ENCODE measurements at regions not wholly inside any gene's neighbourhood (a gene's known extent, or its start where the extent isn't known, plus 50 kb on each side); places are given as distances from the start of the nearest gene placed in this dataset.

DNA sequence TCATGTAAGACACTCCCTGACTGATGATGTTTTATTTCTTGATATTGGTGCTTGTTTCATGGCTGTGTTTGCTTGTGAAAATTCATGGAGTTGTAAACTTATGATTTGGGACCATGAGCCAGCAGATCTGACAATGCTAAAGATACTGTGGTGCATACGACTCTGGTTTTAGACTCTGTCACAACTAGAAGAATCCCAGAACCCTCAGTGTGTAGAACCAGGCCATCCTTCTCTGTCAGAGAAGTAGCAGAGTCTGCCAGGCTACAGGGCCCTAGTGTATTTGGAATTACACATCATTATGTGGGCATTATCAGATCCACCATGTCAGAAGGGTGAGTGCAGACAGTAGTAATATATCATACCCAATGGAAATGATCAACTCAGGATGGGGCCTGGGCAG, 209.8 kb upstream of the POU2AF2 start:
- Mint-ChIP-seq H3K36me3 (ENCODE audit: insufficient read depth, unreplicated experiment) (no peaks in the 10 kb centered on the region), H3K27ac (ENCODE audit: low read depth, unreplicated experiment) (no peak overlapping the region), H3K4me1 (ENCODE audit: insufficient read depth, unreplicated experiment) (no peaks in the 10 kb centered on the region), H3K9me3 (ENCODE audit: unreplicated experiment) (peaks cover 6% of the 10 kb centered on the region), H3K4me3 (ENCODE audit: unreplicated experiment) (no peak overlapping the region), H3K27me3 (ENCODE audit: insufficient read depth, unreplicated experiment) (no peaks in the 10 kb centered on the region)
- intact Hi-C loops (cut with micrococcal nuclease), result no loop called here
- no peak for DNase-seq (ENCODE audit: unreplicated experiment)
- ChIA-PET POLR2A (no interaction called here), CTCF (no interaction called here)
- no TSS peak for BruUV-seq (replicated peaks)
- TF ChIP-seq, protein P1, sequence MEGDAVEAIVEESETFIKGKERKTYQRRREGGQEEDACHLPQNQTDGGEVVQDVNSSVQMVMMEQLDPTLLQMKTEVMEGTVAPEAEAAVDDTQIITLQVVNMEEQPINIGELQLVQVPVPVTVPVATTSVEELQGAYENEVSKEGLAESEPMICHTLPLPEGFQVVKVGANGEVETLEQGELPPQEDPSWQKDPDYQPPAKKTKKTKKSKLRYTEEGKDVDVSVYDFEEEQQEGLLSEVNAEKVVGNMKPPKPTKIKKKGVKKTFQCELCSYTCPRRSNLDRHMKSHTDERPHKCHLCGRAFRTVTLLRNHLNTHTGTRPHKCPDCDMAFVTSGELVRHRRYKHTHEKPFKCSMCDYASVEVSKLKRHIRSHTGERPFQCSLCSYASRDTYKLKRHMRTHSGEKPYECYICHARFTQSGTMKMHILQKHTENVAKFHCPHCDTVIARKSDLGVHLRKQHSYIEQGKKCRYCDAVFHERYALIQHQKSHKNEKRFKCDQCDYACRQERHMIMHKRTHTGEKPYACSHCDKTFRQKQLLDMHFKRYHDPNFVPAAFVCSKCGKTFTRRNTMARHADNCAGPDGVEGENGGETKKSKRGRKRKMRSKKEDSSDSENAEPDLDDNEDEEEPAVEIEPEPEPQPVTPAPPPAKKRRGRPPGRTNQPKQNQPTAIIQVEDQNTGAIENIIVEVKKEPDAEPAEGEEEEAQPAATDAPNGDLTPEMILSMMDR (IDR thresholded peaks at IDR 0.05; ENCODE audit: unreplicated experiment), result no peak

DNA sequence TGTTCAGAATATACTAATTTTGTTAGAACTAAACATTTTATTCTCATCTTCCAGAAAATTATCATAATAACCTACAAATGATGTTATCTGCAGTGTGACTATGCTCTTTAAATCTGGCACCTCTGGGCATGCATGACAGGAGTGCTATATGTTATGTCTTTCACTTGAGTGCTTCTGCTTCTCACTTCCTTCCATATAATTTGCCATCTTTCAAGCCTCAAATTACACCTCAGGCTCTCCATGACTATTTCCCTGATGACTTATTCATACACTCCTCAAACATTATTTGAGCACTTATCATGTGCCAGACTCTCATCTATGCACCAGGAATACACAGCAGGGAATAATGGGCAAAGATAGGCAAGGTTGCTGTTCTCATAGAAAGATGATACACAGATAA, 219.3 kb upstream of the POU2AF2 start:
- no peak for DNase-seq (ENCODE audit: unreplicated experiment)
- Mint-ChIP-seq H3K9me3 (ENCODE audit: unreplicated experiment) (peaks cover 4% of the 10 kb centered on the region), H3K4me1 (ENCODE audit: insufficient read depth, unreplicated experiment) (no peaks in the 10 kb centered on the region), H3K27me3 (ENCODE audit: insufficient read depth, unreplicated experiment) (peaks cover 70% of the 10 kb centered on the region), H3K4me3 (ENCODE audit: unreplicated experiment) (no peak overlapping the region), H3K27ac (ENCODE audit: low read depth, unreplicated experiment) (no peak overlapping the region), H3K36me3 (ENCODE audit: insufficient read depth, unreplicated experiment) (no peaks in the 10 kb centered on the region)
- ChIA-PET POLR2A (no interaction called here), CTCF (no interaction called here)
- intact Hi-C loops (cut with micrococcal nuclease), result no loop called here
- TF ChIP-seq, protein P1 (IDR thresholded peaks at IDR 0.05; ENCODE audit: unreplicated experiment), result no peak
- no TSS peak for BruUV-seq (replicated peaks)

DNA sequence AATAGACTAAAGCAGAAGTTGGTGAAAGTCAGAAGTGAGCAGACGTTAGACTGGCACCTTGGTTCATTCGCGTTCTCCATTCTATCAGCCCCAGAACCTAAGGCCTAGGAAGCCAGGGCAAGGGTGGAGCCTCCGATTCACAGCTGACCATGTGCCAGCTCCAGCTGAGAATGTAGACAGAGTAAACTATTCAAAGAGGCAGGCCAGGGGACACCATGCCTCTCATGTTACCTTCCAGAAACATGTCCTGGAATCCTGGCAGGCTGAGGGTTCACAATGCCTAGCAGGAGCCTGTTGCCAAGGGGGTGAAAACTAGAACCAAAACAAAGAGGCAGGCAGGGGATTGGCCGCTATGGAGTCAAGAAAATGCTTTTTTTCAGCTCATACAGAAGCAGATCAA, 224.4 kb upstream of the POU2AF2 start:
- TF ChIP-seq, protein P1 (IDR thresholded peaks at IDR 0.05; ENCODE audit: unreplicated experiment), result no peak
- Mint-ChIP-seq H3K4me3 (ENCODE audit: unreplicated experiment) (no peak overlapping the region), H3K9me3 (ENCODE audit: unreplicated experiment) (no peaks in the 10 kb centered on the region), H3K27me3 (ENCODE audit: insufficient read depth, unreplicated experiment) (peaks cover 38% of the 10 kb centered on the region), H3K36me3 (ENCODE audit: insufficient read depth, unreplicated experiment) (no peaks in the 10 kb centered on the region), H3K4me1 (ENCODE audit: insufficient read depth, unreplicated experiment) (peaks cover 7% of the 10 kb centered on the region), H3K27ac (ENCODE audit: low read depth, unreplicated experiment) (no peak overlapping the region)
- ChIA-PET POLR2A (no interaction called here), CTCF (no interaction called here)
- DNase-seq (ENCODE audit: unreplicated experiment), result no peak
- intact Hi-C loops (cut with micrococcal nuclease), result no loop called here
- no TSS peak for BruUV-seq (replicated peaks)

DNA sequence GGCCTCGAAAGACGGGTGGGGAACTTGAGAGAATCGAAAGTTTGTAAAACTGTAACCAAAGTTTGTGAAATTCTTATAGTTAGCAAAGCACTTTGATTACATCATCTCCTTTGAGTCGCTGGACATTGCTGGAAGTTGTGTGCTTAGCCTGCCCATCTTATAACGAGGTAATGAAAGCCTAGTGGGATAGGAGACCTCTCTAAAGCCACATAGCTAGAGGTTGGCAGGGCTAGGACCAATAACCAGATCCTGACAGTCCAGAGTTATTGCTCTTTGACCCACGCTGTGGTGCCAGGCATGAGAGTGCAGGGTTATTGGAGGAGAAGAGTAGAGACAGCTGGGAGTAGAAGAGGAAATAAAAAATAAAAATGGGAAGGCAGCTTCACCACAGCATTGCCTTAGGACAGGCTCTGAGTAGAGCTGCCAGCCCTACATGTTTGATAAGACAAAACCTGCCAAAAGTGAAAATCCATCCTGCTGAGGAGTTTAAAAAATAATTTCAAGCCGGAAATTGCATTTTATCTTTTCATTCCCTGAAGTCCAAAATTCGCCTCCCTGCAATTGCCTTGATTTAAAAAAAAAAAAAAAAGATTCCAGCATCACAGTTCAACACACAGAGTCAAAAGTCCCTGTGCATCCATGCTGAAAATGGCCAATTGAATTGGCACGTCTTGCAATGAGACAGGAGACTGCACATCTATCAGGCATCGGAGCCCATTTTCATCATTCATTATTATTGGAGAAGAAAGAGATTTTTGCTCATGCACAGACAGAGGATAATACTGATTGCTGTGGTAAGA, 225.5 kb upstream of the POU2AF2 start:
- H3K4me1 Mint-ChIP-seq (ENCODE audit: insufficient read depth, unreplicated experiment), result peaks cover 7% of the 10 kb centered on the region
- intact Hi-C loops (cut with micrococcal nuclease), result no loop called here
- H3K4me3 Mint-ChIP-seq (ENCODE audit: unreplicated experiment), result no peak overlapping the region
- TF ChIP-seq, protein P1 (IDR thresholded peaks at IDR 0.05; ENCODE audit: unreplicated experiment), result no peak
- ChIA-PET CTCF (no interaction called here), POLR2A (no interaction called here)
- H3K27me3 Mint-ChIP-seq (ENCODE audit: insufficient read depth, unreplicated experiment), result peaks cover 31% of the 10 kb centered on the region
- H3K9me3 Mint-ChIP-seq (ENCODE audit: unreplicated experiment), result no peaks in the 10 kb centered on the region
- no TSS peak for BruUV-seq (replicated peaks)
- peak; percentile 13 for DNase-seq (ENCODE audit: unreplicated experiment)
- no peaks in the 10 kb centered on the region for H3K36me3 Mint-ChIP-seq (ENCODE audit: insufficient read depth, unreplicated experiment)
- no peak overlapping the region for H3K27ac Mint-ChIP-seq (ENCODE audit: low read depth, unreplicated experiment)
